ENCODE measurements at regions not wholly inside any gene's neighbourhood (a gene's known extent, or its start where the extent isn't known, plus 50 kb on each side); places are given as distances from the start of the nearest gene placed in this dataset.

DNA sequence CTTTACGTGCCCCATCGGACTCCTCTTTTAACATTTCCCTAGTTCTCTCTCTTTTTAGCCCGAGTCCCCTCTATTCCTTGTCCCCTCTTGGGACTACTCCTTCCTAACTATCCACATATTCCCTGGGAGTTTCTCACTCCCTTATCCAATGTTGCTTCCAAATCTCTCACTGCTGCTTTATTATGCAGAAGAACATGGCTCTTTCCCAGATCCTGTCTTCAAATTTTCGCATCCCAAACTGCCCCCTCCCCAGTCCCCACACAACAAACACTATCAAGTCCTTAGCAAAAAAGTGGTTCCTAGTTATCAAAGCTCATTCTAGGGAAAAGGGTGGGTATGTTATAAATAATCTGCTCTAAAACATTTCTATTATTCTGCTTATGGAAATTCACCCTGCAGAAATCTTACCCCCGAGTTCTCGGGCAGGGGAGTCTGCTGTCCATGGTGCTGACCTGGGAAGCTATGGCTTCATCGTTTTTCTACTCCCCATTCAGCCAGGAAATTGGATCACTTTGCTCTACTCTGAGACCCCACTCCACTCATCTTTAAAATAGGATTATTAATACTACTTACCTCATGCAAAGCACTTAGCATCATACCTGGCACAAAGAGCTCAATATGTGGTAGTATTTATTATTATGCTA lies 393.5 kb downstream of the BUD13 start:
- Mint-ChIP-seq H3K27me3 (peaks cover 7% of the 10 kb centered on the region in 2 donors), H3K4me1 (no peaks in the 10 kb centered on the region)

DNA sequence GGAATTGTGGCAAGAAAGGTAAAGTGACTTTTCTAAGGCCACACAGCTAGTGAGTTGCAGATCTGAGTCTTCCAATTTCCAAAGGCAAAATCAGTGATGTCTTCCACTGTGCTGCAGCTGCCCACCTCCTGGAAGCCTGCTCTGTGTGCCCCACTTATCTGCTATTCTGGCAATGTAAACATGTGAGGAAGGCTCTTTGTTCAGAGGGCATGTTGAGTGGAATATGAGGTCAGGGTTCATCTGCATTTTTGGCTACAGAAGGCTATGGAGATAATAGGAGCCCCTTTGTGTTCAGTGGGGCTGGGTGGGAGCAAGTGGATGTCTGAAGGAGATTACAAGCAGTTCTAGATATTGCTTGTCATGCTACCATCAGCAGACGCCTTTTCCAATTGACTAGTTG lies 396.2 kb downstream of the BUD13 start:
- peaks cover 4 to 5% of the 10 kb centered on the region in 2 donors for H3K27me3 Mint-ChIP-seq
- H3K4me3 Mint-ChIP-seq, result no peak overlapping the region
- DNase-seq (no peak), ATAC-seq (replicated peaks in 1 of 4) (no peak)
- Histone ChIP-seq H3K4me1 (ENCODE audit: control insufficient read depth in 1 of 2, extremely low read depth in 1 of 2, insufficient read depth in 2 of 2, low read length in 2 of 2) (no peaks in the 10 kb centered on the region), H3K9me3 (no peaks in the 10 kb centered on the region), H3K4me3 (ENCODE audit: control insufficient read depth in 1 of 2, extremely low read depth in 1 of 2, low read length in 1 of 2) (no peak overlapping the region), H3K27me3 (replicated peaks in 1 of 2; ENCODE audit: control insufficient read depth in 2 of 2, extremely low read depth in 1 of 2, insufficient read depth in 2 of 2, low read length in 1 of 2) (no peaks in the 10 kb centered on the region), H3K36me3 (ENCODE audit: control insufficient read depth in 2 of 2, extremely low read depth in 1 of 2, insufficient read depth in 1 of 2, low read length in 1 of 2) (no peaks in the 10 kb centered on the region), H3K27ac (ENCODE audit: low read length) (no peak overlapping the region)
- ChIA-PET POLR2A (no interaction called here), CTCF (no interaction called here)
- WGBS (ENCODE audit: insufficient coverage), result no CpG with 5 or more reads among the region's 1 CpG
- H3K9me3 Mint-ChIP-seq, result peaks cover 0 to 6% (median 0%) of the 10 kb centered on the region in 3 donors
- no peaks in the 10 kb centered on the region for H3K4me1 Mint-ChIP-seq
- H3K27ac Mint-ChIP-seq, result no peak overlapping the region
- H3K36me3 Mint-ChIP-seq, result no peaks in the 10 kb centered on the region

More for the DNA sequence above, 393.5 kb downstream of the BUD13 start:
- Histone ChIP-seq H3K27ac (ENCODE audit: low read length) (no peak overlapping the region), H3K36me3 (ENCODE audit: control insufficient read depth in 2 of 2, extremely low read depth in 1 of 2, insufficient read depth in 1 of 2, low read length in 1 of 2) (no peaks in the 10 kb centered on the region), H3K9me3 (no peaks in the 10 kb centered on the region), H3K4me3 (ENCODE audit: control insufficient read depth in 1 of 2, extremely low read depth in 1 of 2, low read length in 1 of 2) (no peak overlapping the region), H3K4me1 (ENCODE audit: control insufficient read depth in 1 of 2, extremely low read depth in 1 of 2, insufficient read depth in 2 of 2, low read length in 2 of 2) (no peaks in the 10 kb centered on the region), H3K27me3 (replicated peaks in 1 of 2; ENCODE audit: control insufficient read depth in 2 of 2, extremely low read depth in 1 of 2, insufficient read depth in 2 of 2, low read length in 1 of 2) (no peaks in the 10 kb centered on the region)
- WGBS (ENCODE audit: insufficient coverage), result 32% methylated on average over 4 of the region's 7 CpGs
- Mint-ChIP-seq H3K27ac (no peak overlapping the region), H3K36me3 (no peaks in the 10 kb centered on the region), H3K9me3 (peaks cover 0 to 6% (median 0%) of the 10 kb centered on the region in 3 donors), H3K4me3 (no peak overlapping the region)
- CTCF ChIA-PET, result no interaction called here
- DNase-seq (no peak), ATAC-seq (replicated peaks in 1 of 4) (no peak)
- POLR2A ChIA-PET, result no interaction called here

DNA sequence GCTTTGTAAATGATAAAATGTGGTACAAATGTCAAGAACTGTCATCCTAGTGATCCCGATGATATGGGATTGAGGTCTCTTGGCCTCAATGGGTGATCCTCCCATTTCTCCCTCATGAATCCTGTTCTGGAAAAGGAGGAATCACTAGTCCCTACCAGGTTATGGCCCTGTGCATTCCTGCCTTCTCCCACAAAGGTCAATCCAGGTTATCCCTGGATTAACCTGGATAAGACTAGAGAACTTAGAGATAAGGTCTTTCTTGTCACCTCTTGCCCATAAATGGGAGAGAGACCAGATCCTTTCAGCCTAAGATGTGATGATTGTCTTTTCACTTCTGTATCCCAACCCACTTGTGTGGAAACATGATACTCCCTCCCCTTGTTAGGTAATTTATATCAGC lies 396.7 kb downstream of the BUD13 start:
- Mint-ChIP-seq H3K27ac (no peak overlapping the region), H3K9me3 (peaks cover 0 to 4% (median 0%) of the 10 kb centered on the region in 3 donors), H3K36me3 (no peaks in the 10 kb centered on the region), H3K27me3 (peaks cover 4 to 5% of the 10 kb centered on the region in 2 donors), H3K4me3 (no peak overlapping the region), H3K4me1 (no peaks in the 10 kb centered on the region)
- H3K4me3 ChIP-seq (ENCODE audit: control insufficient read depth in 1 of 2, extremely low read depth in 1 of 2, low read length in 1 of 2), result no peak overlapping the region
- CTCF ChIA-PET, result no interaction called here
- ATAC-seq (replicated peaks in 1 of 4) (no peak), DNase-seq (no peak)
- no peaks in the 10 kb centered on the region for H3K36me3 ChIP-seq (ENCODE audit: control insufficient read depth in 2 of 2, extremely low read depth in 1 of 2, insufficient read depth in 1 of 2, low read length in 1 of 2)
- H3K9me3 ChIP-seq, result no peaks in the 10 kb centered on the region
- no peaks in the 10 kb centered on the region for H3K4me1 ChIP-seq (ENCODE audit: control insufficient read depth in 1 of 2, extremely low read depth in 1 of 2, insufficient read depth in 2 of 2, low read length in 2 of 2)
- no peak overlapping the region for H3K27ac ChIP-seq (ENCODE audit: low read length)
- POLR2A ChIA-PET, result no interaction called here
- H3K27me3 ChIP-seq (replicated peaks in 1 of 2; ENCODE audit: control insufficient read depth in 2 of 2, extremely low read depth in 1 of 2, insufficient read depth in 2 of 2, low read length in 1 of 2), result no peaks in the 10 kb centered on the region
- no CpG with 5 or more reads among the region's 1 CpG for WGBS (ENCODE audit: insufficient coverage)

DNA sequence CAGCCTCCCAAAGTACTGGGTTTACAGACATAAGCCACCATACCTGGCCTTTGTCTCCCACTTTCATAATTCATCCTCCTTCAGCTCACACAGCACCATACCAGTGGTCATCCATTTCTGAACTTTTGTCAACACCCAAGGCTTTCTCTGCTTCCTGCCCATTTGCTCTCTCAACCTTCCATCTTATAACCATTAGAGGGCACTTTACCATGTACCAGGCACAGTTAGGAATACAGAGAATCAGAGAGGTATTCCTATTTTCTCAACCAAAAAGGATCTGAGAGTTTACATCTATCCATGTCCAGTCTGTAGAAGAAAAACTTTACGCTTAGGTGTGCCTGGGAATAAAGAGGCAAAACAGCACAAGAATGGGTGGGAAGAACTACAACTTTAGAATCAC lies 397.6 kb downstream of the BUD13 start:
- ChIA-PET CTCF (no interaction called here), POLR2A (no interaction called here)
- no peaks in the 10 kb centered on the region for H3K36me3 Mint-ChIP-seq
- H3K4me3 ChIP-seq (ENCODE audit: control insufficient read depth in 1 of 2, extremely low read depth in 1 of 2, low read length in 1 of 2), result no peak overlapping the region
- H3K36me3 ChIP-seq (ENCODE audit: control insufficient read depth in 2 of 2, extremely low read depth in 1 of 2, insufficient read depth in 1 of 2, low read length in 1 of 2), result no peaks in the 10 kb centered on the region
- no peaks in the 10 kb centered on the region for H3K27me3 ChIP-seq (replicated peaks in 1 of 2; ENCODE audit: control insufficient read depth in 2 of 2, extremely low read depth in 1 of 2, insufficient read depth in 2 of 2, low read length in 1 of 2)
- H3K27ac ChIP-seq (ENCODE audit: low read length), result no peak overlapping the region
- peaks cover 0 to 4% (median 0%) of the 10 kb centered on the region in 3 donors for H3K9me3 Mint-ChIP-seq
- no peak for ATAC-seq (replicated peaks in 1 of 4)
- DNase-seq, result no peak
- H3K4me3 Mint-ChIP-seq, result no peak overlapping the region
- H3K4me1 ChIP-seq (ENCODE audit: control insufficient read depth in 1 of 2, extremely low read depth in 1 of 2, insufficient read depth in 2 of 2, low read length in 2 of 2), result no peaks in the 10 kb centered on the region
- no peak overlapping the region for H3K27ac Mint-ChIP-seq
- peaks cover 4 to 5% of the 10 kb centered on the region in 2 donors for H3K27me3 Mint-ChIP-seq
- H3K9me3 ChIP-seq, result no peaks in the 10 kb centered on the region
- no CpG with 5 or more reads among the region's 1 CpG for WGBS (ENCODE audit: insufficient coverage)
- no peaks in the 10 kb centered on the region for H3K4me1 Mint-ChIP-seq

DNA sequence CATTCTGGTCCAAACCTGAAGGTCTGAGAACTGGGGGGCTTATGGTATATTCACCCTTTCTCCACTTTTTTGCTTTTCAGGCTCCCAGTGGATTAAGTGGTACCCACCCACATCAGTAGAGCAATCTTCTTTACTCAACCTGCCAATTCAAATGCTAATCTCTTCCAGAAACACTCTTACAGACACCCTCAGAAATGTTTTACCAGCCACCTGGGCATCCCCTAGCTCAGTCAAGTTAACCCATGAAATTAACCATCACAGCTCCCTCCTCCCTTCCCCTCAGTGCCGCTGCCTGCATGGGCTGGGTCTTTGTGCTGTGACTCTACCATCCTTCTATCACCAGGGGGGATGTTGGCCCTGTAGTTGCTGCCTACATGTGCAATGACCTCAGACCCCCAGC lies 398.7 kb downstream of the BUD13 start:
- H3K27me3 ChIP-seq (replicated peaks in 1 of 2; ENCODE audit: control insufficient read depth in 2 of 2, extremely low read depth in 1 of 2, insufficient read depth in 2 of 2, low read length in 1 of 2), result no peaks in the 10 kb centered on the region
- H3K36me3 ChIP-seq (ENCODE audit: control insufficient read depth in 2 of 2, extremely low read depth in 1 of 2, insufficient read depth in 1 of 2, low read length in 1 of 2), result no peaks in the 10 kb centered on the region
- Mint-ChIP-seq H3K4me3 (no peak overlapping the region), H3K27ac (no peak overlapping the region), H3K36me3 (no peaks in the 10 kb centered on the region), H3K27me3 (peaks cover 4 to 7% of the 10 kb centered on the region in 2 donors), H3K4me1 (no peaks in the 10 kb centered on the region), H3K9me3 (peaks cover 0 to 4% (median 0%) of the 10 kb centered on the region in 3 donors)
- ATAC-seq (replicated peaks in 1 of 4) (no peak), DNase-seq (no peak)
- no peaks in the 10 kb centered on the region for H3K9me3 ChIP-seq
- ChIA-PET CTCF (no interaction called here), POLR2A (interaction anchor here in 1 of 2 donors (0.7 kb wide), 1 partner anchor 356 kb away, joined by 4 read pairs; no protein-coding TSS in a partner anchor)
- H3K4me3 ChIP-seq (ENCODE audit: control insufficient read depth in 1 of 2, extremely low read depth in 1 of 2, low read length in 1 of 2), result no peak overlapping the region
- H3K27ac ChIP-seq (ENCODE audit: low read length), result no peak overlapping the region
- no peaks in the 10 kb centered on the region for H3K4me1 ChIP-seq (ENCODE audit: control insufficient read depth in 1 of 2, extremely low read depth in 1 of 2, insufficient read depth in 2 of 2, low read length in 2 of 2)
- 78% methylated on average over 1 of the region's 1 CpG for WGBS (ENCODE audit: insufficient coverage)

DNA sequence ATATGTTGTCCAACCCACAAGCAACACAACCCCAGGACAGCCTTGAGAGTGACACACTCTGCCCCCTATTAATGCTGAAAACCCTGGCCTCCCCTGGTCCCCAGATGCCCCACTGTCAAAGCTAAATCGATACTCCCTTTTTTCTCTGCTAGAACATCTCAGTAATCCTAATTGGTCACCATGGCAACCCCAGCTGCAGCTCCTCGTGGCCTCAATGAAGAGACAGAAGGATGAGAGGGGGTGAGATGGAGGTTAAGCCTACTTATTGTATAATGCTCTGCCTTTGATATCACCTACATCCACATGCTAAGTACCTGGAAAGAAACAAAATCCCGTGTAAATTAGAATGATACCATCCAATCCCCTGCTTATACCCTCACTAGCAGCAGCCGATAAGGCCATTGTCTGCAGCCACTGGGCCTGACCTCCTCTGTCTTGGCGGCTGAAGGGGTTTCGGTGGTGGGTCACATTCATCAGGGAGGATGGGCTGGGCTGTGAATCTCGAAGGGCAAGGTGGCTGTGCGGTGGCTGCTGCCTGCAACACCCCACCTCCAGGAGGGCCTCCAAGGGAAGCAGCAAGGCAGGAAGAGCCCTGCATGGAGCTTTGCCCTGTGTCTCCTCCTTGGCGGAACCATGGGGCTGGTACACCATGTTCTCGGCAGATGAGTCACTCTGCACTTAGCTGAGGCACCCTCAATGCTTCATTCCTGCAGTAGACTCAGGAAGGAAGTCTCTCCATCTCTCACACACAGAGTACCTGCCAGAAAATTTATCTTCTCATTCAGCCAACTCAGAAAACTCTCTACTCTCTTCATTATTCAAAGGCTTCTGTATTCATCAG lies 399.5 kb downstream of the BUD13 start:
- no peak for DNase-seq
- WGBS (ENCODE audit: insufficient coverage), result 87% methylated on average over 3 of the region's 10 CpGs
- ChIA-PET POLR2A (no interaction called here), CTCF (no interaction called here)
- Histone ChIP-seq H3K9me3 (no peaks in the 10 kb centered on the region), H3K36me3 (ENCODE audit: control insufficient read depth in 2 of 2, extremely low read depth in 1 of 2, insufficient read depth in 1 of 2, low read length in 1 of 2) (no peaks in the 10 kb centered on the region), H3K27me3 (replicated peaks in 1 of 2; ENCODE audit: control insufficient read depth in 2 of 2, extremely low read depth in 1 of 2, insufficient read depth in 2 of 2, low read length in 1 of 2) (no peaks in the 10 kb centered on the region), H3K4me1 (ENCODE audit: control insufficient read depth in 1 of 2, extremely low read depth in 1 of 2, insufficient read depth in 2 of 2, low read length in 2 of 2) (no peaks in the 10 kb centered on the region), H3K27ac (ENCODE audit: low read length) (no peak overlapping the region), H3K4me3 (ENCODE audit: control insufficient read depth in 1 of 2, extremely low read depth in 1 of 2, low read length in 1 of 2) (no peak overlapping the region)
- Mint-ChIP-seq H3K27ac (no peak overlapping the region), H3K36me3 (no peaks in the 10 kb centered on the region), H3K4me1 (no peaks in the 10 kb centered on the region), H3K9me3 (peaks cover 0 to 4% (median 0%) of the 10 kb centered on the region in 3 donors), H3K27me3 (peaks cover 7% of the 10 kb centered on the region in 2 donors), H3K4me3 (no peak overlapping the region)
- no peak for ATAC-seq (replicated peaks in 1 of 4)
